ENCODE measurements at regions not wholly inside any gene's neighbourhood (a gene's known extent, or its start where the extent isn't known, plus 50 kb on each side); places are given as distances from the start of the nearest gene placed in this dataset.
"Not testable (repeated sequence)": the region's sequence is repeated elsewhere in the genome, so short reads cannot be mapped to it uniquely, and the experiment has no call there.

DNA sequence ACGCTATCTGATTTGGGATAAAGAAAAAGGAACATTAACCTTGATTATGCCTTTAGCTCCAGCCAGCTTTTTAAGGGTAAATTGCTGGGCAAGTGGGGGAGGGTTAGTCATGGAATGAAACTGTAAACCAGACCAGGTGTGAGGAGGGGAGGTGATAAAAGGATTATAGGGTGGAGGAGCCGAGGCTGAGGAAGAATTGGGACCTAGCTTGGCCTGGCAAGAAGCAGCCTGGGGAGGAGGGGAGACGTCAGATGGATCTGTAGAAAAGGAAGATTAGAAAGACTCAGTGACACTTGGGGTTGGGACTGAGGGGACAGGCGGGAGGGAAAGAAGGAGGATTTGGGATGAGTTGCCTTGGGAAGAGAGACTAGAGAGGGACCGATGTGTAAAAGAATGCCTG lies 590.8 kb upstream of the MDGA2 start:
- not testable (repeated sequence) for DNase-seq (ENCODE audit: low spot score)

DNA sequence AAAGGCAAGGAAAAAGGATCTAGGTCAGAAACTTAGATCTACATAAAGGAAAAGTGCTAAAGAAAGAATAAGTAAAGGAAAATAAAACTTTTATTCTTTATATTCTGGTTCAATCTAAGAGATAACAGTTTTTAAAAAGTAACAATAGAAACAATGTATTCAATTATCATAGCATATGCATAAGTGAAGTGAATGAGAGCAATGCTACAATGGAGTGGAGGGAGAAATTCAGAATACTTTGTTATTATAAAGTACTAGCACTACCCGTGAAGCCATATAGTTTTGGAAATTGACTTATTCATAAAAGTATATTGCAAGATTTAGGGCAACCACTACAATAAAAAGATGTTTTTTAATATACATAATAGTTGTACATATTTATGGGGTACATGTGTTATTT lies 586.0 kb upstream of the MDGA2 start:
- no peak for DNase-seq (ENCODE audit: low spot score)

DNA sequence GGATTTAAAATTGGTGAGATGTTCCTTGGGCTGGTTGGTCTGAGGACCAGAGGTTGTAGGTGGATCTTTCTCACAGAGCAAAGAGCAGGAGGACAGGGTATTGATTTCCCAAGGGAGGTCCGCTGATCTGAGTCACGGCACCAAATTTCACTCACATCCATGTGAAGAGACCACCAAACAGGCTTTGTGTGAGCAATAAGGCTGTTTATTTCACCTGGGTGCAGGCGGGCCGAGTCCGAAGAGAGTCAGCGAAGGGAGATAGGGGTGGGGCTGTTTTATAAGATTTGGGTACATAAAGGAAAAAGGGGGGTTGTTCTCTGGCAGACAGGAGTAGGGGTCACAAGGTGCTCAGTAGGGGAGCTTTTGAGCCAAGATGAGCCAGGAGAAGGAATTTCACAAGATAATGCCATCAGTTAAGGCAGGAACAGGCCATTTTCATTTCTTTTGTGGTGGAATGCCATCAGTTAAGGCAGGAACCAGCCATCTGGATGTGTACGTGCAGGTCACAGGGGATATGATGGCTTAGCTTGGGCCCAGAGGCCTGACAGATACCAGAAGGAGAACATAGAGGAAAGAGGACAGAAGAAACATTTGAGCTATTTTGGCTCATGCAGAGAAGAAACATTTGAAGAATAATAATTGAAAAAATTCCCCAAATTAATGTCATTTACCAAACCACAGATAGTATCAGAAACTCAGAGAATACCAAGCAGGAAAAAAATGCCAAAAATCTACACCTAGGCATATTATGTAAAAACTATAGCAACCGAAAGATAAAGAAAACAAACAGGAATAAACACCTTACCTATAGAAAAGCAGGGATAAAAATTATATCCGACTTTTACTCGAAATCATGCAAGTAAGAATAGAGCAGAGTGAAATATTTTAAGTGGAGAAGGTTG lies 585.2 kb upstream of the MDGA2 start:
- not testable (repeated sequence) for DNase-seq (ENCODE audit: low spot score)

DNA sequence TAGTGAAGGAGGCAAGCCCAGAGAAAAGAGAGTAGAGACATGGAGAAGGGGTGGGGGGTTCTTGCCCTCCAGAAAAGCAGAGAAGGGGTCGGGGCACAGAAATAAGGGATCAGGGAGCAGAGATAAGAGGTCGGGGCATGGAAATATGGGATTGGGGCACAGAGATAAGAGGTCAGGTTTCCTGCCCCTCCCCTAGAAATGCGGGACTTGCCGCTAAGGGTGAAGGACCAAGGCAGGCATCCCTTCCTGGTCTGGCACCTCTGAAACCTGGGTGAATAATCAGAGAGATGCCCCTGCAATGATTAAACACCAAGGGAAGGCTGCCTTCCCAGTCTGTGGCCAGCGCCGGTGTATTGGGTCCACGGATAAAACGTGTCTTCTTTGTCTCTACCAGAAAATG lies 584.5 kb upstream of the MDGA2 start:
- not testable (repeated sequence) for DNase-seq (ENCODE audit: low spot score)

DNA sequence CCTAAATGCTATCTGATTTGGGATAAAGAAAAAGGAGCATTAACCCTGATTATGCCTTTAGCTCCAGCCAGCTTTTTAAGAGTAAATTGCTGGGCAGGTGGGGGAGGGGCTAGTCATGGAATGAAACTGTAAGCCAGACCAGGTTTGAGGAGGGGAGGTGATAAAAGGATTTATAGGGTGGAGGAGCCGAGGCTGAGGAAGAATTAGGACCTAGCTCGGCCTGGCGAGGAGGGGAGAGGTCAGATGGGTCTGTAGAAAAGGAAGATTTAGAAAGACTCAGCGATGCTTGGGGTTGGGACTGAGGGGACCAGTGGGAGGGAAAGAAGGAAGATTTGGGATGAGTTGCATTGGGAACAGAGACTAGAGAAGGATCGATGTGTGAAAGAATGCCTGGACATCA lies 583.8 kb upstream of the MDGA2 start:
- not testable (repeated sequence) for DNase-seq (ENCODE audit: low spot score)

DNA sequence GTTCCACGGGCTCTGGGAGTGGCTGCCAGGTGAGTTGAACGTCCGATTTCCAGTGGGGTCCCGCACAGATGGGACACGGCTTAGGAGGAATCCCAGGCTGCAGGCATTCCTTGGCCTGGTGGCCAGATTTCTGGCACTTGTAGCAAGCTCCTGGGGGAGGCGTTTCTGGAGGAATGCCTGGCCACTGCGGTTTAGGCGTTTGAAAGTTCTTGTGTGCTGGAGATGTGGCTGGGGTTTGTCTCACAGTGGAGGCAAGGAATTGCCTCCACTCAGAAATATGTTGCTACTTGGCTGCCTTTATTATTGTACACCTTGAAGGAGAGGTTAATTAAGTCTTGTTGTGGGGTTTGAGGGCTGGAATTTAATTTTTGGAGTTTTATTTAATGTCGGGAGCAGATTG lies 583.3 kb upstream of the MDGA2 start:
- DNase-seq (ENCODE audit: low spot score): not testable (repeated sequence)

DNA sequence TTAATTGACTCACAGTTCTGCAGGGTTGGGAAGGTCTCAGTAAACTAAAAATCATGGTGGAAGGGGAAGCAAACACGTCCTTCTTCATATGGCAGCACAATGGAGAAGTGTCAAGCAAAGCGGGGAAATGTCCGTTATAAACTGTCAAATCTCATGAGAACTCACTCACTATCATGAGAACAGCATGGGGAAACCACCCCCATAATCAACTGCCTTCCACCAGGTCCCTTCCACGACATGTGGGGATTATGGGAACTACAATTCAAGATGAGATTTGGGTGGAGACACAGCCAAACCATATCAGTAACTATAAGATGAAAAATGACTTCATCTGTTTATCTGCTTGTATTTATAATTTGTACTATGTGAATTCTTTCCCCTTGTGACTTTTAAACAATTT lies 577.6 kb upstream of the MDGA2 start:
- DNase-seq (ENCODE audit: low spot score): no peak

DNA sequence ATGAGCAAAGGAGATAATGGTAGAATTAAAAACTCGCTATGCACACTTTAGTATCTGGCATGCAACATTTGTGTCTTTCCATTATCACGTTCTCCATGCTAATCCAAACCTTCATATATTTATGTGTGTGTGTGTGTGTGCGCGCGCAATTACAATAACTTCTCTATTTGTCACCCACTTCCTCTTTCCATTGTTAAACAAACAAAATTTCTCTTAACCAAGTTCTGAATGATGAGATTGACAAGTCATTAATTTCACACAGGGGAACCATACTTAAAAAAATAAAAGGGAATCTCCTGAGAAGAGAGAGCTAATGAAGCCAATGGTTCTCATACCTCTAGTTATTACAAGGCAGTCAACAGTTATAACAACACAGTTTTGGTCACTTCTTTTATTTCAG lies 575.9 kb upstream of the MDGA2 start:
- DNase-seq (ENCODE audit: low spot score): no peak

DNA sequence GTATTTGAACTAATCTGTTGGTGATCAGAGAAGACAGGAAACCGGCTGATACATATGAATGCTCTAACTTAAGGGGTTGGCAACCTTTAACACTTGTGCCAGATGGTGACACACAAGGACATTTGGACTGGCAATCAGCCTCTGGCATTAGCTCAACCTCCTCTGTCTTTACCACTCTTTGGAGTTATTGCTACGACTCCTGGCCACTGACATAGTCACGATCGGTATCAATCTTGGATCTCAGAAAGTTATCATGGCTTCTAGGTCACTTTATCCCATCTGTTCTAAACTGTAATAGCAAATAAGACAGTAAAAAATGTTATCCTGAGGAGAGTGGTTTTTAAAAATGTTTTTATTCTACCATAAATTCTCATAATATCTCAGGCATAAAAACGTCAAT lies 575.2 kb upstream of the MDGA2 start:
- DNase-seq (ENCODE audit: low spot score): no peak

DNA sequence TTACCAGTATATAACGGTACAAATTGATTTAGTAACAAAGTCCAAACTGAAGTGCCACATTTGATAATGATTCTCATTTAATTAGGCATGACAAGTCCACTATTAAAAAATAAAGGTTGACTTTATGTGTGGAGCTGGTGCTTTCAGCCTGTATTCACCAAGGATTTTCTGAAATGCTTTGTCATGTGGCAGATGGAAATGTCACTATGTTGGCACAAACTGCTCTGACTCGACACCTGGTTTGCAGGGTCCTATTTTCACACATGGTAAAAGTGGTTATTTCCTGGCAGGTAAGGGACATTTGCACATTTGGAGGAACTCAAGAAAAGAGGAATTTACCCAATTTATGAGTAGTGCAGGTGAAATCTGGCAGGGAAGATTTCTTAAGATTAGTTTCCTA lies 572.6 kb upstream of the MDGA2 start:
- DNase-seq (ENCODE audit: low spot score): no peak

DNA sequence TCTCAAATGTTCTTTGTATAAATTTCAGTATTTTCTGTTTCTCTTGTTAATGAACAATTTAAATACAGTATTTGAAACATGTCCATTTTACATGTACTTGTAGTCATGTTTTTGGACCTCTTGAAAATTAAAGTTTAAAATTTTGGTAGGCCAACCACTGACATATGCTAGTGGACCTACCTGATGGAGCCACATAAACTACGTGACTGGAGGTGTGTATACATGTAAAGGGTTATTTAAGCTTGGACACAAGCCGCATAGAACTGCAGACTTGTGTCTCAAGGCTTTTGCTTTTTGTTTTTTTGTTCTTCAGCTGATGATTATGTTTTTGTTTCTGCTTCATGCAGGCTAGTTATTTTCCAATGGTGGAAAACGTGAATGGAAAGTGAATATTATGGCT lies 568.5 kb upstream of the MDGA2 start:
- DNase-seq (ENCODE audit: low spot score): no peak

DNA sequence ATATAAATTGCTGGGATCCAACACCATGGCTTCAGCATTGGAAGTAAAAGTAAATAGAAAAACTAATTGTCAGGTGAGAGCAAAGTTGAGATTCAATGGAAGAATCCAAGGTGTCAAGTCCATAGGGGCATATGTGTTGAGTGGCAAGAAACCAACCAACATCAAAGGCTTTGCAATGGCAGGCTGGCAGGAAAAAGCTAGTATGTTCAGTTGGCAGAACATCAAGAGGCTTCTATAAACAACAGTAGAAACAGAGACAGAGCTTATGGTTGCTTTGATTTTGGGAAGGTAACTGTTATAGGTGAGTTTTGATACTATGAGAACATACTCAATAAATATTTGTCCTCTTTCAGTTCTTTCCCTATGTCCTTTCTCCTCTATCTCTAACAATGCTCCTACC lies 553.7 kb upstream of the MDGA2 start:
- no peak for DNase-seq (ENCODE audit: low spot score)

DNA sequence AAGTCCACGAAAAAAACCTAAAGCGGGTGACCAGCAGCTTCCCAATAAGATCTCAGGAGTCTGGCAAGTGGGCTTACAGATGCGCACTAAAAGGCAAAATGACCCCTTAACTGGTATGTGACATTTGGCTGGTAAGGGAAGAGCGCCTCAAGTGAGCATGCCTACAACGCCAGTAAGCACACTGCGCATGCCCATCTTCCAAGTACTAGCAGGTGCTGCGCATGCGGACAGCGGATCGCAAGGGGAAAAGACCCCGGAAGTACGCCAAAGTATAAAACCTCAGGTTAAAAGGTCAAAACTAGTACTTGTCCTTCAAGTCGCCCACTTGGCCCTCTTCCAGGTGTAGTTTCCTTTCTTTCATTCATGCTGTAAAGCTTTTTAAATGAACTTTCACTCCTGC lies 518.5 kb upstream of the MDGA2 start:
- no peak for DNase-seq (ENCODE audit: low spot score)

DNA sequence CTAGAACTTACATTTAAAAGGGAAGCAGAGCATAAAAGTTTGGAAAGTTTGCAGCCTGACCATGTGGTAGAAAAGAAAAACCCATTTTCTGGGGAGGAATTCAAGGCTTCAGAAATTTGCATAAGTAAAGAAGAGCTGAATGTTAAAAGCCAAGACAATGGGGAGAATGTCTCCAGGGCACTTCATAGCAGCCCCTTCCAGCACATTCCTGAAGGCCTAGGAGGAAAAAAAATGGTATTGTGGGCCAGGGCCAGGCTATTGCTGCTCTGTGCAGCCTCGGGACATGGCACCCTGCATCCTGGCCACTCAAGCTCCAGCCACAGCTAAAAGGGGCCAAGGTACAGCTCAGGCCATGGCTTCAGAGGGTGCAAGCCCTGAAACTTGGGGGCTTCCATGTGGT lies 474.2 kb upstream of the MDGA2 start:
- DNase-seq (ENCODE audit: low spot score): not testable (repeated sequence)

DNA sequence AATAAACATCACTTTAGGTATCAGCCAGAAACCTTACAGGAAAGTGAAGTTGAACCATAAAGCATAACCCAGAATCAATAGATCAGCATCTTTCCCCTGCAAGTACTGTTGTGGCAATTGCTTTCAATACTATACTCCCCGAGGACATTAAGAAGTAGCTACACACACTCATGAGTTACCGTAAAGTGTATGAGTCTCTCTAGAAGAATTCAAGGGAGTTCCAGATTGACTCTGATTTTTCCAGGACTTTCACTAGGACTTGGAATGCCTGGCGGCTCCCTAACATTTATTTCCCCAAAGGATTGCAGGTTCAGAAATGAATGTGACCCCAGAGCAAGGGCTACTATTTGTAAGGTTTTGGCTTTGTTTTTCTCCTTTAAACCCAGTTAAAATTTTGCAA lies 465.4 kb upstream of the MDGA2 start:
- no peak for DNase-seq (ENCODE audit: low spot score)

DNA sequence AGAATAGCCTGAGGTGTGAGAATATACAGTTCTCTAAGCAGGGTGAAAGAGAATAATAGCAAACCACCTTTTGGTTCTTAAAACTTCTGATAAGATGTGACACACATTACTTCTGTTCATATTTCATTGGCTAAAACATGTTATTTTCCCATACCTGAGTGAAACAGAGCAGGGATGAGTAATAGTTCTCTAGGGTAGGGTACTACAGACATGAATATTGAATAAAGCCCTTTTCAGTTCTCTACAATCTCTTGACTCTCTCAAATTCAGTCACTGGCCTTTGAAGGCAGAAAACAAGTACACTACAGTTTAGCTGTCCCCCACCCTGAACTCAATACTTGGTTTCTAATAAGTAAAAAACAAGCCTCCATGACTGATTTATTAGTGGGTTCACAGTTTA lies 454.1 kb upstream of the MDGA2 start:
- no peak for DNase-seq (ENCODE audit: low spot score)

DNA sequence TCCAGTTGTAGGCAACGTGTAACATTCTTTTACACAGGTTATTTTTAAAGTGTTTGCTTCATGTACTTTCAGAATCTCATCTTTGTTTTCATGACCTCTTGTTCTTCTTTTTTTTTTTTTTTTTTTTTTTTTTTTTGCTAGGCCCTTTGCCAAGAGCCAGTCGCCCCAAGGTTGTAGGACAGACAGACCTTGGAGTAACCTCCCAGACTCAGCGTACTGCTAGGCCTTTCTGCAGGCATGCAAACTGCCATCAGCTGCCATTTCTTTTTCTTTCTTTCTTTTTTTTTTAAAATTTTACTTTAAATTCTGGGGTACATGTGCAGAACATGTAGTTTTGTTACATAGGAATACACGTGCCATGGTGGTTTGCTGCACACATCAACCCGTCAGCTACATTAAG lies 452.3 kb upstream of the MDGA2 start:
- no peak for DNase-seq (ENCODE audit: low spot score)

DNA sequence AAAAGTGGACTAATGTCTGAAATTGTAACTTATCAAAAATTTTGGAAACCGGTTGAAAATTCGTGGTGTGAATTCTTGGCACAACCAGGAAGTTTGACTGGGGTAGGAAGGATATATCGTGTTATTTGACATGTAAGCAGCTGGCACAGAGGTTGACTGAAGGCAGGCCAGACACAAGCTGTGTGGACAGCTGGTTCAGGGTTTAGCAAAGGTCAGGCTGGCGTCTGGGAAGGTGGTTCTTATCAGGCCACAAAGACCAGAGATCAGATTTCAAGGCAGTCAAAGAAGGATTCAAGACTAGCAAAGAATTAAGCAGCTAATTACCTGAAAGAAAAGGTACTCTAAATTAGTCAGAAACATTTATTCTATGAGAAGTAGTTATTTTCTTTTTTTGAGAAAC lies 450.2 kb upstream of the MDGA2 start:
- DNase-seq (ENCODE audit: low spot score): no peak

DNA sequence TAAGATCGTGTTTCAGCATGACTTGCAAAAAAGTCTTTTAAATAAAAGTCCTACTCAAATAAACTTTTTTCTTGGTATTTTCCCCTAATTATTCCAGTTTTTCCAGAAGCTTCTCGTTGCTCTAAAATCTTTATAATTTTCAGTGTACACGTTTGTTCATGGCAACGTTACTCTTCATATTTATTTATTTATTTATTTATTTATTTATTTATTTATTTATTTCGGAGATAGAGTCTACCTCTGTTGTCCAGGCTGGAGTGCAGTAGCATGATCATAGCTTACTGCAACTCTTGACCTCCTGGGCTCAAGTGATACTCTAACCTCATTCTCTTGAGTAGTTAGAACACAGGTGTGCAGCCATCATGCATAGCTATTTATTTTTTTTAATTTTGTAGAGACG lies 438.3 kb upstream of the MDGA2 start:
- DNase-seq (ENCODE audit: low spot score): no peak

DNA sequence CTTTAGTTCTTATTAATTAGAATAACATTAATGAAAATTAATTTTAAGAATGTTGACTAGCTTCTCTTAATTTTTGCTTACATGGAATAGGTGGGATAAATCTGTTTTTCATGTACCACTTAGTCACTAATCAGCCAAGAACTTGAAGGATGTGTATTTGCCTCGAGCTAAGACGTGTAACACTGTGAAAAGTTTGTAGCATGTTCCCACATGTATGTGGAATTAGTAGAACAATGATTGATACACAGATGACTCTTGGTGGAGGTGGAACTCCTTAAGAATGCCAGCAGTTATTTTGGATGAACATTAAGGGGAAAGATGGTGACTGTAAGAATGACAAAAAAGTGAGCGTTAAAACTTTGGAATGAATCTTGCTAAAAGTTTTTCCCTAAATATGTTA lies 435.7 kb upstream of the MDGA2 start:
- no peak for DNase-seq (ENCODE audit: low spot score)

DNA sequence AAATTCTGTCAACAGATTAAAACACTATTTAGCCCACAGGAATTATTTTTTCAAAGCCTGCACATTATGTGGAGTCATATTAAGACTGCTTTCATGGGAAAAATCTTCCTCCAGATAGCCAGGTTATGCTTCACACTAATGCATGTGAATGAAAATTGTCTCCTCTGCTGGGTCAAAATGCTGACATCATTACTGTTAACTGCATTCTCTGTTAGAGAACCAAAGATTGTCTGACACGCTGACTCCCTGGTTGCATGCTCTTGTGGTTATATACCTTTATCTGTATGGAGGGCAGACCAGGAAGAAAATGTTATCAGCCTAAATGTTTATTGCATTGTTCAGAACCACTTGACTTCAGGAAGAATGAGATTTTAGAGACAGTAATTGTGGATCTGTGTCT lies 432.2 kb upstream of the MDGA2 start:
- DNase-seq (ENCODE audit: low spot score): no peak

DNA sequence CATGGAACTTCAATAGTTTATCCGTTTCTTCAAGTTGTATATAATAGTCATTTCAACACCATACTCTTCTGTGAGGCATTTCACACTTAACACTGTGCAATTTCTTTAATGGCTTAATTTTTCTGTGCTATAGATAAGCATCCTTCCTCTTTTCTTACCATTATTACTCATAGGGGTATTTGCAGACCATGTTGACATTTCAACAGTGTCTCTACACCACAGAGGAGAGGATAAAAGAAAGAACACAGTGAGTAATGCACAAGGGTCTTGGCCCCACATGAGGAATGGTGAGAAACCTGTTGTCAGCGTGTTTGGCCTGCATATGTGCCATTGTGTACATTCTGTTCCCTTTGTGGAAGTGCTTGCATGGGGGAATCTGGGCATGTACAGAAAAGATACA lies 421.5 kb upstream of the MDGA2 start:
- DNase-seq (ENCODE audit: low spot score): no peak

DNA sequence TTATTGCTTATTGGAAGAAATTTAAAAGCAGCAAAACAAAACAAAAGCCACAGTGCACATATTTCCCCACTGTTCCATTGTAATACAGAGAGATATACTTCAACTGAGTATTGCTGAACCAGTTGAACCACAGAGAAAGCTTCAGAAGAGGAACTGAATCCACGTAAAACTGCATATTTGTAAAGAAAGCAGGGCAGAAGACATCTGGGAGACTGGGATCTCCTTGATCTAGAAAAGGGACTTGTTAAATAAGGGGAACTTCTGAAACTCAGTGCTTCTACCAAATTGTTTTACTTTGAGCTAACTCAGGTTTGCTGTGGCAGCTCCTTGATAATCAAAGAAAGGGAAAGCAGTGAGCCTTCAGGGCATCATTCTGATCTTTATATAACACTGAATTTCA lies 411.1 kb upstream of the MDGA2 start:
- no peak for DNase-seq (ENCODE audit: low spot score)

DNA sequence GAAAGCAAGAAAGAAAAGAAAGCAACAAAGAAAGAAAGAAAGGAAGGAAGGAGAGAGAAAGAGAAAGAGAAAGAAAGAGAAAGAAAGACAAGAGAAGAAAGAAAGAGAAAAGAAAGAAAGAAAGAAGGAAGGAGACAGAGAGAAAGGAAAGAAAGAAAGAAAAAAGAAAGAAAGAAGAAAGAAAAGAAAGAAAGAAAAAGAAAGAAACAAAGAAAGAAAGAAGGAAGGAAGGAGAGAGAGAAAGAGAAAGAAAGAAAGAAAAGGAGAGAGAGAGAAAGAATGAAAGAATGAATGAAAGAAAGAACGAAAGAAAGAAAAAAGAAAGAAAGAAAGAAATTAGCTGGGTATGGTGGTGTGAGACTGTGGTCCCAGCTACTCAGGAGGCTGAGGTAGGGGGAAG lies 400.1 kb upstream of the MDGA2 start:
- DNase-seq (ENCODE audit: low spot score): no peak

Data from mucosa of gallbladder (tissue), 1 donor.